GM12878 (cell line): ENCODE measurements at regions not wholly inside any gene's neighbourhood (a gene's known extent, or its start where the extent isn't known, plus 50 kb on each side); places are given as distances from the start of the nearest gene placed in this dataset.

ENCODE experiments used
- ATAC-seq: fragments of 200-7000 bp; cut with Tn5 transposase; 3 replicates; pipeline ENCODE4 v1.9.1; 2020; ENCODE audit warnings: mild to moderate bottlenecking, moderate library complexity
- BruUV-seq: library from RNA; stranded (reverse); fragments of 400-500 nt; replicated peaks from 2 replicates; lab custom pipeline; 2021; lab: Mats Ljungman, UMichigan
- CTCF ChIA-PET: fragments of 300-600 bp; sonication (Branson Sonifier 250); formaldehyde crosslinking; extraction: SDS; loops from one replicate; lab custom pipeline; 2021; ENCODE audit warnings: inconsistent platforms; lab: Yijun Ruan, JAX
- POLR2A ChIA-PET: fragments of 350-600 bp; formaldehyde crosslinking; extraction: SDS; loops from one replicate; lab custom pipeline; 2021; ENCODE audit warnings: inconsistent platforms; lab: Charles Lee
- RAD21 ChIA-PET: fragments of 300-600 bp; sonication (Branson Sonifier 250); formaldehyde crosslinking; loops from one replicate; lab custom pipeline; 2023; ENCODE audit warnings: antibody characterized with exemption; ENCODE audit not compliant: unreplicated experiment; lab: Charles Lee
- SMC1A ChIA-PET: fragments of 300-600 bp; sonication (Branson Sonifier 250); formaldehyde crosslinking; loops from one replicate; lab custom pipeline; 2023; ENCODE audit not compliant: unreplicated experiment, uncharacterized antibody; lab: Charles Lee
- DNase-seq: peaks from one replicate; pipeline ENCODE4 v3.0.0-alpha.2; 2011; ENCODE audit warnings: low read depth, low spot score
- FAIRE-seq: peaks from 3 replicates; lab custom pipeline; 2011; peaks lifted over from hg19 to GRCh38; lab: Jason Lieb, UNC
- H2AFZ ChIP-seq: 2 replicates; pipeline ENCODE4 v1.6.0; 2011; ENCODE audit warnings: low read depth, low read length, control low read depth; ENCODE audit not compliant: control insufficient read depth
- H3K27ac ChIP-seq: 2 replicates; pipeline ENCODE4 v1.5.1; 2011; ENCODE audit warnings: control low read depth; ENCODE audit not compliant: control insufficient read depth, insufficient read depth
- H3K27me3 ChIP-seq, 2 experiments: replicated peaks in 1 of 2; 2 replicates each; pipeline versions ENCODE4 v1.6.0 to v1.6.1; 2011; ENCODE audit warnings: low read length in 1 of 2; ENCODE audit not compliant: control insufficient read depth in 2 of 2, insufficient read depth in 2 of 2
- H3K36me3 ChIP-seq, 2 experiments: 2 replicates each; pipeline ENCODE4 v1.5.1; 2011; ENCODE audit warnings: low read length in 1 of 2; ENCODE audit not compliant: control insufficient read depth in 2 of 2, insufficient read depth in 2 of 2
- H3K4me1 ChIP-seq: 2 replicates; pipeline ENCODE4 v1.6.1; 2011; ENCODE audit warnings: mild to moderate bottlenecking, low read length, moderate library complexity, mixed read lengths; ENCODE audit not compliant: control insufficient read depth, insufficient read depth
- H3K4me2 ChIP-seq: 2 replicates; pipeline ENCODE4 v1.6.0; 2011; ENCODE audit warnings: control low read depth; ENCODE audit not compliant: control insufficient read depth, insufficient read depth
- H3K4me3 ChIP-seq: fragments of 200-600 bp; sonication (generic); 2 replicates; pipeline ENCODE4 v1.5.1; 2016
- H3K79me2 ChIP-seq: 2 replicates; pipeline ENCODE4 v1.6.0; 2011; ENCODE audit warnings: low read length; ENCODE audit not compliant: control insufficient read depth, insufficient read depth
- H3K9ac ChIP-seq: 2 replicates; pipeline ENCODE4 v1.8.0; 2011; ENCODE audit warnings: low read length, control low read depth, mixed read lengths; ENCODE audit not compliant: control insufficient read depth, insufficient read depth
- H3K9me3 ChIP-seq: replicated peaks from 3 replicates; pipeline ENCODE4 v1.5.1; 2011; ENCODE audit warnings: mild to moderate bottlenecking, low read length; ENCODE audit not compliant: control insufficient read depth, insufficient read depth
- H4K20me1 ChIP-seq: 2 replicates; pipeline ENCODE4 v1.6.0; 2011; ENCODE audit not compliant: control insufficient read depth, insufficient read depth
- CBFB ChIP-seq: IDR thresholded peaks from 2 replicates; pipeline ENCODE4 v1.6.1; 2016; ENCODE audit warnings: antibody characterized with exemption, low read depth
- CBX5 ChIP-seq: sonication (generic); IDR thresholded peaks from 2 replicates; pipeline ENCODE4 v1.6.1; 2016; ENCODE audit warnings: low read depth, moderate library complexity, mild to moderate bottlenecking, inconsistent platforms
- CEBPB ChIP-seq, 2 experiments: fragments of 150-350 bp in 1 of 2; IDR thresholded peaks; 2 replicates each; pipeline ENCODE4 v1.6.1; 2012 to 2014; ENCODE audit warnings: low read depth in 2 of 2, low read length in 2 of 2, borderline replicate concordance in 1 of 2, inconsistent platforms in 1 of 2
- CHD2 ChIP-seq: IDR thresholded peaks from 2 replicates; pipeline ENCODE4 v1.6.1; 2011; ENCODE audit warnings: low read depth, low read length, improper control_type of control experiment, borderline replicate concordance
- FOXK2 ChIP-seq: fragments of 450-650 bp; IDR thresholded peaks from 2 replicates; pipeline ENCODE4 v1.6.1; 2017; ENCODE audit warnings: mild to moderate bottlenecking, moderate library complexity
- HDGF ChIP-seq: fragments of 450-650 bp; IDR thresholded peaks from 2 replicates; pipeline ENCODE4 v1.6.1; 2016; ENCODE audit warnings: antibody characterized with exemption
- IKZF2 ChIP-seq, 2 experiments: fragments of 450-650 bp; IDR thresholded peaks; 2 replicates each; pipeline ENCODE4 v1.6.1; 2017; ENCODE audit warnings: mild to moderate bottlenecking in 2 of 2, moderate library complexity in 2 of 2
- MAX ChIP-seq: IDR thresholded peaks from 2 replicates; pipeline ENCODE4 v1.6.1; 2012; ENCODE audit warnings: low read depth, low read length, improper control_type of control experiment
- MEF2B ChIP-seq: fragments of 450-650 bp; IDR thresholded peaks from 2 replicates; pipeline ENCODE4 v1.6.1; 2018; ENCODE audit warnings: mild to moderate bottlenecking, moderate library complexity; ENCODE audit not compliant: partially characterized antibody, poor library complexity, severe bottlenecking
- MYC ChIP-seq: IDR thresholded peaks from 2 replicates; pipeline ENCODE4 v1.6.1; 2011; ENCODE audit warnings: mild to moderate bottlenecking, low read length, moderate library complexity, inconsistent platforms; ENCODE audit not compliant: insufficient read depth, insufficient replicate concordance, insufficient read length, severe bottlenecking
- NBN ChIP-seq: fragments of 450-650 bp; IDR thresholded peaks from 2 replicates; pipeline ENCODE4 v1.6.1; 2016
- NR2C1 ChIP-seq: fragments of 450-650 bp; IDR thresholded peaks from 2 replicates; pipeline ENCODE4 v1.6.1; 2017; ENCODE audit warnings: antibody characterized with exemption, mild to moderate bottlenecking, moderate library complexity
- NRF1 ChIP-seq: conservative IDR thresholded peaks from 2 replicates; pipeline ENCODE4 v1.6.1; 2011; ENCODE audit warnings: mild to moderate bottlenecking, low read depth, low read length, improper control_type of control experiment
- POLR2A ChIP-seq: IDR thresholded peaks from 2 replicates; pipeline ENCODE4 v1.6.1; 2011; ENCODE audit warnings: low read depth, mild to moderate bottlenecking, low read length
- SPI1 ChIP-seq: IDR thresholded peaks from 2 replicates; pipeline ENCODE4 v1.6.1; 2011; ENCODE audit warnings: low read depth, mild to moderate bottlenecking, low read length, moderate library complexity, borderline replicate concordance; ENCODE audit not compliant: insufficient read depth
- YBX1 ChIP-seq: fragments of 450-650 bp; IDR thresholded peaks from 2 replicates; pipeline ENCODE4 v1.6.1; 2016; ENCODE audit warnings: antibody characterized with exemption
- ZNF622 ChIP-seq: fragments of 450-650 bp; IDR thresholded peaks from 2 replicates; pipeline ENCODE4 v1.6.1; 2017; ENCODE audit warnings: mild to moderate bottlenecking, inconsistent platforms
- WGBS: methylation state at CpG from one replicate; pipeline ENCODE4 v1.1.6; 2016; ENCODE audit warnings: low lambda C conversion rate; ENCODE audit not compliant: insufficient replicate concordance, insufficient coverage; ENCODE audit errors: missing lambda C conversion rate; 5-methylcytosine and 5-hydroxymethylcytosine counted together
- in situ Hi-C: fragments of 300-500 bp; cut with MboI; formaldehyde crosslinking; loops from 9 replicates; pipeline ENCODE4 v1.14.3; 2018; ENCODE audit warnings: mixed read lengths
- intact Hi-C: fragments of 100-400 bp; cut with micrococcal nuclease; formaldehyde crosslinking; loops from one replicate; pipeline ENCODE4 v1.14.2; 2022; ENCODE audit not compliant: unreplicated experiment
- TF ChIP-seq, protein P1 (sequence below): fragments of 450-650 bp; IDR thresholded peaks from 2 replicates; pipeline ENCODE4 v1.6.1; 2016; ENCODE audit warnings: mild to moderate bottlenecking

- no TSS peak for BruUV-seq
- no peak for TF ChIP-seq NBN
- no peak for TF ChIP-seq NR2C1
- no peak for TF ChIP-seq MEF2B
- TF ChIP-seq, protein P1, sequence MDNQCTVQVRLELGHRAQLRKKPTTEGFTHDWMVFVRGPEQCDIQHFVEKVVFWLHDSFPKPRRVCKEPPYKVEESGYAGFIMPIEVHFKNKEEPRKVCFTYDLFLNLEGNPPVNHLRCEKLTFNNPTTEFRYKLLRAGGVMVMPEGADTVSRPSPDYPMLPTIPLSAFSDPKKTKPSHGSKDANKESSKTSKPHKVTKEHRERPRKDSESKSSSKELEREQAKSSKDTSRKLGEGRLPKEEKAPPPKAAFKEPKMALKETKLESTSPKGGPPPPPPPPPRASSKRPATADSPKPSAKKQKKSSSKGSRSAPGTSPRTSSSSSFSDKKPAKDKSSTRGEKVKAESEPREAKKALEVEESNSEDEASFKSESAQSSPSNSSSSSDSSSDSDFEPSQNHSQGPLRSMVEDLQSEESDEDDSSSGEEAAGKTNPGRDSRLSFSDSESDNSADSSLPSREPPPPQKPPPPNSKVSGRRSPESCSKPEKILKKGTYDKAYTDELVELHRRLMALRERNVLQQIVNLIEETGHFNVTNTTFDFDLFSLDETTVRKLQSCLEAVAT: no peak
- ChIA-PET POLR2A (no interaction called here), SMC1A (no interaction called here), CTCF (interaction anchor here (1.4 to 2.0 kb wide), 2 partner anchors 278 to 314 kb away, joined by 4 to 5 read pairs; no protein-coding TSS in a partner anchor), RAD21 (no interaction called here)
- in situ Hi-C loops: no loop called here
- DNase-seq (no peak), ATAC-seq (no peak), FAIRE-seq (no peak)
- no peaks in the 10 kb centered on the region for H3K79me2 ChIP-seq
- H3K4me1 ChIP-seq: no peaks in the 10 kb centered on the region
- H3K27ac ChIP-seq: no peak overlapping the region
- H3K9me3 ChIP-seq: no peaks in the 10 kb centered on the region
- no peak overlapping the region for H3K4me3 ChIP-seq
- H3K36me3 ChIP-seq: no peaks in the 10 kb centered on the region
- peaks cover 0 to 1% of the 10 kb centered on the region in 2 experiments; a peak in 1 of 4 replicates for H3K27me3 ChIP-seq
- no peak overlapping the region for H3K9ac ChIP-seq
- intact Hi-C loops: no loop called here
- no peak overlapping the region for H3K4me2 ChIP-seq
- no peaks in the 10 kb centered on the region for H4K20me1 ChIP-seq
- H2AFZ ChIP-seq: no peak overlapping the region
- WGBS: 0% methylated on average over 1 of the region's 1 CpG
Measured at GRCh38 chr11:130548491-130548833, 100.0 kb downstream of the ADAMTS15 start.

DNA sequence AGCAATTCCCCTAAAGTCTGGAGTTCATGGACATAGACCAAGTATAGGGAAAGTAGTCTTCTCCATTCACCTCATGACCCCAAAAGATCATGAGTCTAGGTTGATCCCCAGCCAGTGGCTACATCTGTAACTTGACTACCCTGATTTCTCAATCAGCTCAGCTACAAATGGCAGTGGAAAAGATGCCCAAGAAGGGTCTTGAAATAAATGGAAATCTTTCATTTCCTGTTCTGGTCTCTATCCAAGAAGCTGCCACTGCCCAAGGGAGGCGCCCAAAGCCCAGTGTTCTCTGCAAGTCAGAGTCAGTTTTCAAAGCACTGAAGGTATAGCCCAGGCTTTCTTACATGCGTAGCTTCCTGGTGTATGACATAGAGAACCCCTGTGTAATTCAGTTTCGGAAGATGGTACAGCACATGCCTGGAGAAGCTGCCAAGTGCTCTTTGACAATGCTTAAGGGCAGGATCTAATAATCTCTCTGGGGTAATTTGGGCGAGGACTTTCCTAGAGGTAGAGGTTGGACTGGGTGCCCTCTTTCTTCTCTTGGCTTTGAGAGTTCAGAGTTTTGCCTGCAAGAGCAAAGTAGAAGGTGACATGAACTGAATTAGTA, 101.1 kb downstream of the ADAMTS15 start:
- ATAC-seq (no peak), DNase-seq (no peak), FAIRE-seq (no peak)
- no peaks in the 10 kb centered on the region for H3K36me3 ChIP-seq
- H3K27ac ChIP-seq: no peak overlapping the region
- no peaks in the 10 kb centered on the region for H3K79me2 ChIP-seq
- intact Hi-C loops (no loop called here), in situ Hi-C loops (no loop called here)
- H4K20me1 ChIP-seq: no peaks in the 10 kb centered on the region
- H3K9me3 ChIP-seq: no peaks in the 10 kb centered on the region
- SMC1A ChIA-PET: no interaction called here
- H3K9ac ChIP-seq: no peak overlapping the region
- CTCF ChIA-PET: interaction anchor here (1.4 to 2.0 kb wide), 2 partner anchors 277 to 313 kb away, joined by 4 to 5 read pairs; no protein-coding TSS in a partner anchor
- no peak overlapping the region for H3K4me3 ChIP-seq
- no peaks in the 10 kb centered on the region for H3K4me1 ChIP-seq
- no peak overlapping the region for H3K4me2 ChIP-seq
- no peak overlapping the region for H2AFZ ChIP-seq
- no TSS peak for BruUV-seq
- RAD21 ChIA-PET: no interaction called here
- H3K27me3 ChIP-seq: peaks cover 0 to 1% of the 10 kb centered on the region in 2 experiments; a peak in 1 of 4 replicates
- WGBS: 37% methylated on average over 4 of the region's 4 CpGs
- POLR2A ChIA-PET: no interaction called here
- TF ChIP-seq MYC (no peak), CEBPB (IDR thresholded peaks at IDR 0.05; ENCODE audit: borderline replicate concordance in 1 of 2, low read depth in 2 of 2, low read length in 2 of 2) (no peak), FOXK2 (no peak), YBX1 (no peak), CHD2 (no peak), CBFB (no peak), POLR2A (no peak), HDGF (no peak), IKZF2 (IDR thresholded peaks at IDR 0.05) (no peak), CBX5 (no peak), ZNF622 (no peak), SPI1 (no peak), NRF1 (no peak), MAX (no peak)
